RWPE1 (cell line): ENCODE measurements at regions not wholly inside any gene's neighbourhood (a gene's known extent, or its start where the extent isn't known, plus 50 kb on each side); places are given as distances from the start of the nearest gene placed in this dataset.

Experiments used
- CTCF ChIA-PET: fragments of 350-600 bp; sonication (Branson Sonifier 250); formaldehyde crosslinking; extraction: SDS; loops from one replicate; lab custom pipeline; 2021; lab: Yijun Ruan, JAX
- POLR2A ChIA-PET: fragments of 400-600 bp; formaldehyde crosslinking; extraction: SDS; loops from one replicate; lab custom pipeline; 2020; ENCODE audit warnings: antibody characterized with exemption; ENCODE audit not compliant: low non-redundant PET; lab: Yijun Ruan, JAX
- DNase-seq: peaks from one replicate; pipeline ENCODE4 v3.0.0; 2012; ENCODE audit warnings: low spot score
- H3K27ac ChIP-seq: fragments of 450-650 bp; 2 replicates; pipeline ENCODE4 v1.5.1; 2017
- TF ChIP-seq, protein P1 (sequence below): fragments of 450-650 bp; conservative IDR thresholded peaks from 2 replicates; pipeline ENCODE4 v1.5.1; 2017; ENCODE audit warnings: low read depth, mild to moderate bottlenecking

DNA sequence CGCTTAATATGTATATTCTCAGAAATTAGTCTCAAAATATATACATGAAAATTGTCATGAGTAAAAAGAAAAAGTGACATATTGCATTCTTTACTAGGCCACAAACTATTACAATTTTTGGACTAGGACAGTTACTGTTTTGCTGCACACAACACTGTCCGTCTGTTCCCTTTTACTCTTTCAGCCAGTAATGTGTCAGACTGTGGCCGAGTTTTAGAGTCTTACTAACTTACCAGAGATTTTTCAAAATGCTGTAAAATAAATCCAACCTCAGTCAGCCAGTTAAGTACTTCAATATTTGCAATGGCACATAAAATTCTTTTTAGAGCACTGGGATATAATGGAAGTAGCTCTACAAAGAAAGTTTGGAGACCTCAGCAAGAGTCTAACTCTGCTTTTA lies 380.3 kb upstream of the IL12A start:
- ChIA-PET CTCF (interaction anchor here (0.7 kb wide), 1 partner anchor 398 kb away, joined by 3 read pairs; no protein-coding TSS in a partner anchor), POLR2A (no interaction called here)
- TF ChIP-seq, protein P1, sequence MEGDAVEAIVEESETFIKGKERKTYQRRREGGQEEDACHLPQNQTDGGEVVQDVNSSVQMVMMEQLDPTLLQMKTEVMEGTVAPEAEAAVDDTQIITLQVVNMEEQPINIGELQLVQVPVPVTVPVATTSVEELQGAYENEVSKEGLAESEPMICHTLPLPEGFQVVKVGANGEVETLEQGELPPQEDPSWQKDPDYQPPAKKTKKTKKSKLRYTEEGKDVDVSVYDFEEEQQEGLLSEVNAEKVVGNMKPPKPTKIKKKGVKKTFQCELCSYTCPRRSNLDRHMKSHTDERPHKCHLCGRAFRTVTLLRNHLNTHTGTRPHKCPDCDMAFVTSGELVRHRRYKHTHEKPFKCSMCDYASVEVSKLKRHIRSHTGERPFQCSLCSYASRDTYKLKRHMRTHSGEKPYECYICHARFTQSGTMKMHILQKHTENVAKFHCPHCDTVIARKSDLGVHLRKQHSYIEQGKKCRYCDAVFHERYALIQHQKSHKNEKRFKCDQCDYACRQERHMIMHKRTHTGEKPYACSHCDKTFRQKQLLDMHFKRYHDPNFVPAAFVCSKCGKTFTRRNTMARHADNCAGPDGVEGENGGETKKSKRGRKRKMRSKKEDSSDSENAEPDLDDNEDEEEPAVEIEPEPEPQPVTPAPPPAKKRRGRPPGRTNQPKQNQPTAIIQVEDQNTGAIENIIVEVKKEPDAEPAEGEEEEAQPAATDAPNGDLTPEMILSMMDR = no peak
- no peak for DNase-seq
- H3K27ac ChIP-seq = no peak overlapping the region

- no peak for DNase-seq
- no peak overlapping the region for H3K27ac ChIP-seq
- ChIA-PET CTCF (no interaction called here), POLR2A (no interaction called here)
- TF ChIP-seq, protein P1 = no peak
Measured at GRCh38 chr3:159609625-159610024, 379.0 kb upstream of the IL12A start.

DNA sequence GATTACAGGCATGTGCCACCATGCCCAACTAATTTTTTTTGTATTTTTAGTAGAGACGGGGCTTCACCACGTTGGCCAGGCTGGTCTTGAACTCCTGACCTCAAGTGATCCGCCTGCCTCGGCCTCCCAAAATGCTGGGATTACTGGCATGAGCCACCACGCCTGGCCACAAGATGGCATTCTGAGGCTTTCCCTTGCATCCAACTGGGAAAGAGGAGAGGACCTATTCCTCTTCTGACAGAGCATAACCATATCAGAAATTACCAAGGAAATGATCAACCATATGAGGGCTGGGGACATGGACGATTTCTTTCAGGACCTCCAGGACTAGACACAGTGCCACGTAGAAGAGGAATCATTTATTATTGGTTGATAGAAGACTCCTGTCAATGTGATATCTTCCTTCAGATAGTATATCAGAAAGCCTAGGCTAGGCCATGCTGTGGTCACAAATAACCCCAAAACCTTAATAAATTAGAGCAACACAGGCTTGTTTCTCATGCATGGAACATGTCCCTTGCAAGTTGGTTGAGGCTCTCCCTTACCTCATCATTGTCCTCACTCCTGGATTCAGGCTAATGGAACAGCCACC lies 372.3 kb upstream of the IL12A start:
- TF ChIP-seq, protein P1 = peak; percentile 47; the same call in 1 of the 2 replicates
- POLR2A ChIA-PET = no interaction called here
- peak; percentile 30 for DNase-seq
- no peak overlapping the region for H3K27ac ChIP-seq
- CTCF ChIA-PET = interaction anchor here (0.7 kb wide), 1 partner anchor 763 kb away, joined by 3 read pairs; no protein-coding TSS in a partner anchor

DNA sequence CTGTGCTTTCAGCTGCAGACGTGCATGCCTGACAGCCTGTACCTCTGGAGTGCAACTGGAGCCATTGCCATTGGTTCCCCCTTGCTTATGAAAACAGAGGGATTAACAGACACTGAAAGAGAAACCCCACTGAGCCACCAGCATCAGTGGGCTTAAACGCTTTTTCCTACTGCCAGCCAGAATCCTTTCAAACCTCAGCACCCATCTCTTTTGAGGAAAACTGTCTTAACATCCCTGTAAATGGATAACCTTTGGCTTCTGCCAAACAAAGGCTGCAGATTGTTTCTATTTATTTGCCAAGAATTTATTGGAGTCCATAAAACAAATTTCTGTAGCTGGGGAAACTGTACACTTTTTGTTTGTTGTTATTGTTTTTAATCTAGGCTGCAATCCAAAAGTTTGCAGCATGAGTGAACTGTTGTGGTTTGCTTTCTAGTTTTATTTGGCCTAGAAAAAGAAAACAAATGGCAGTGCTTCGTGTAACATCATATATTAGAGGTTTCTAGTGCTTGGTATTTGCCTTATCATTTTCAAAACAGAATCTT lies 369.2 kb upstream of the IL12A start:
- ChIA-PET CTCF (interaction anchor here (1.1 kb wide), 1 partner anchor 105 kb away, joined by 3 read pairs; no protein-coding TSS in a partner anchor), POLR2A (no interaction called here)
- TF ChIP-seq, protein P1 = no peak
- no peak for DNase-seq
- no peak overlapping the region for H3K27ac ChIP-seq

DNA sequence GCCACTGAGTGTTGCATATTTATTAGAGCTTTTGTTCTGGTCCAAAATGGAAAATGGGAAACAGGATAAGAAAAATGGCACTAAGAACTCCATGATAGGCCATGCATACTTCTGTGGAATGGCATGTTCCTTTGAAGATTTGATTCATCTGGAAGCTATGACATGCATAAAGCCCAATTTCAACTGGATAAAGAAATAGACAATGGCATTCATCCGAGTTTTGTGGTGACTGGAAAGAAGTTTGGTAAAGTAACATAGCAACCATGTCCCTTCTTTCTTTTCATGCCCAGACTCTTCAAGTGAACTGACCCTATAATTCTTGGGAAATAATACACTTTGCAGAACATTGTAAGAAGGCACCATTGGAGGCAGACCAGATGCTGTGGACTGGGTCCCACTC lies 368.4 kb upstream of the IL12A start:
- TF ChIP-seq, protein P1 = no peak
- H3K27ac ChIP-seq = peak overlapping the region; percentile 46; the same call in 1 of the 2 replicates
- DNase-seq = no peak
- ChIA-PET CTCF (interaction anchor here (1.1 kb wide), 1 partner anchor 104 kb away, joined by 3 read pairs; no protein-coding TSS in a partner anchor), POLR2A (no interaction called here)

GRCh38 chr3:159620873-159621272 lies 367.8 kb upstream of the IL12A start:
- CTCF ChIA-PET = interaction anchor here (1.4 kb wide), 1 partner anchor 184 kb away, joined by 3 read pairs; no protein-coding TSS in a partner anchor
- POLR2A ChIA-PET = no interaction called here
- TF ChIP-seq, protein P1 = no peak
- peak overlapping the region; percentile 46; the same call in 1 of the 2 replicates for H3K27ac ChIP-seq
- DNase-seq = peak; percentile 89
